Ascending aorta (tissue), 2 donors: ENCODE measurements at regions not wholly inside any gene's neighbourhood (a gene's known extent, or its start where the extent isn't known, plus 50 kb on each side); places are given as distances from the start of the nearest gene placed in this dataset.

Experiments used
- DNase-seq, 2 donors: peaks; one replicate each; pipeline ENCODE4 v3.0.0-alpha.2; 2019; ENCODE audit warnings: low spot score in 2 of 2
- H3K27ac ChIP-seq, 2 donors: fragments of 200-600 bp; sonication (generic); one replicate each; pipeline ENCODE4 v1.5.1; 2016 to 2017; ENCODE audit warnings: mild to moderate bottlenecking in 1 of 2
- H3K27me3 ChIP-seq: fragments of 200-600 bp; sonication (generic); one replicate; pipeline ENCODE4 v1.5.1; 2017
- H3K36me3 ChIP-seq, 2 donors: fragments of 200-600 bp; sonication (generic); one replicate each; pipeline ENCODE4 v1.5.1; 2016
- H3K4me1 ChIP-seq, 2 donors: fragments of 200-600 bp; sonication (generic); one replicate each; pipeline ENCODE4 v1.5.1; 2016 to 2017; ENCODE audit warnings: mild to moderate bottlenecking in 1 of 2
- H3K4me3 ChIP-seq, 2 donors: fragments of 200-600 bp; sonication (generic); one replicate each; pipeline ENCODE4 v1.5.1; 2016 to 2017; ENCODE audit warnings: mild to moderate bottlenecking in 1 of 2
- H3K9me3 ChIP-seq, 2 donors: fragments of 200-600 bp; sonication (generic); one replicate each; pipeline ENCODE4 v1.5.1; 2016
- CTCF ChIP-seq, 3 experiments: fragments of 200-600 bp in 2 of 3; fragments of 450-650 bp in 1 of 3; sonication (generic) in 2 of 3; IDR thresholded peaks; one replicate each; pipeline ENCODE4 v1.5.1; 2016 to 2019; ENCODE audit warnings: antibody characterized with exemption in 3 of 3, mild to moderate bottlenecking in 1 of 3, moderate library complexity in 1 of 3
- intact Hi-C: fragments of 100-400 bp; cut with DNase I; formaldehyde crosslinking; loops from one replicate; pipeline ENCODE4 v1.15.1; 2023

GRCh38 chr7:25321424-25321823 is 93.1 kb upstream of the NPVF start:
- no peaks in the 10 kb centered on the region for H3K9me3 ChIP-seq
- no peak overlapping the region for H3K27ac ChIP-seq
- intact Hi-C loops: no loop called here
- H3K36me3 ChIP-seq: no peaks in the 10 kb centered on the region
- TF ChIP-seq CTCF (IDR thresholded peaks at IDR 0.05): no peak
- DNase-seq: no peak
- H3K4me1 ChIP-seq: no peaks in the 10 kb centered on the region
- no peak overlapping the region for H3K4me3 ChIP-seq
- no peaks in the 10 kb centered on the region for H3K27me3 ChIP-seq

DNA sequence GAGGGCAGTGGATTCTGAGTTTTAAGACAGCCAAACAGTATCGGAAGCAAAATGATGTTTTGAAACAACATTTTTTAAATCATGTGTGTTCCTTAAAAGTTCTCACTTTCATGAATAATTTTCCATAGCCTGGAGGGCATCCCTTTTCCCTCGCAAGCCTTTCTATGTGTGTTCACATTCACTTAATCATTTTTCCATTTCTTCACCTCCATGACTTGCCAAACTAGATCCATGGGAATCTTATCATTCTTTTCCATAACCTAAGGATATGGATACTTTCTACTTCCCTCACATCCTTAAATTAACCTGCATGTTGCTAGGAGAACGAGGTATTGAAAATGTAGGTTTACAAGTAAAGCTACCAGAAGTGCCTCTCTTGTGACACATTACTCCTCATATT is 94.2 kb upstream of the NPVF start:
- no peak for DNase-seq
- Histone ChIP-seq H3K27ac (no peak overlapping the region), H3K36me3 (no peaks in the 10 kb centered on the region), H3K4me3 (no peak overlapping the region), H3K4me1 (no peaks in the 10 kb centered on the region), H3K9me3 (no peaks in the 10 kb centered on the region), H3K27me3 (no peaks in the 10 kb centered on the region)
- intact Hi-C loops: no loop called here
- no peak for TF ChIP-seq CTCF (IDR thresholded peaks at IDR 0.05)

GRCh38 chr7:25325186-25325757 is 97.0 kb upstream of the NPVF start:
- Histone ChIP-seq H3K36me3 (no peaks in the 10 kb centered on the region), H3K9me3 (no peaks in the 10 kb centered on the region), H3K27ac (no peak overlapping the region), H3K4me3 (no peak overlapping the region), H3K4me1 (no peaks in the 10 kb centered on the region), H3K27me3 (no peaks in the 10 kb centered on the region)
- TF ChIP-seq CTCF (IDR thresholded peaks at IDR 0.05): no peak
- intact Hi-C loops: no loop called here
- no peak for DNase-seq

- intact Hi-C loops: no loop called here
- no peak for DNase-seq
- H3K27me3 ChIP-seq: no peaks in the 10 kb centered on the region
These were observed 98.3 kb upstream of the NPVF start for GRCh38 chr7:25326501-25327156.

GRCh38 chr7:25329815-25330214 is 101.5 kb upstream of the NPVF start:
- H3K36me3 ChIP-seq: no peaks in the 10 kb centered on the region
- H3K9me3 ChIP-seq: no peaks in the 10 kb centered on the region
- DNase-seq: no peak
- no peaks in the 10 kb centered on the region for H3K27me3 ChIP-seq
- intact Hi-C loops: no loop called here
- TF ChIP-seq CTCF (IDR thresholded peaks at IDR 0.05): no peak
- no peaks in the 10 kb centered on the region for H3K4me1 ChIP-seq
- no peak overlapping the region for H3K4me3 ChIP-seq
- no peak overlapping the region for H3K27ac ChIP-seq

More at GRCh38 chr7:25326501-25327156, 98.3 kb upstream of the NPVF start:
- no peaks in the 10 kb centered on the region for H3K9me3 ChIP-seq
- no peak overlapping the region for H3K27ac ChIP-seq
- no peaks in the 10 kb centered on the region for H3K36me3 ChIP-seq
- no peak for TF ChIP-seq CTCF (IDR thresholded peaks at IDR 0.05)
- H3K4me3 ChIP-seq: no peak overlapping the region
- no peaks in the 10 kb centered on the region for H3K4me1 ChIP-seq
